Right ventricle myocardium superior (tissue), 1 donor: ENCODE measurements at regions not wholly inside any gene's neighbourhood (a gene's known extent, or its start where the extent isn't known, plus 50 kb on each side); places are given as distances from the start of the nearest gene placed in this dataset.

Experiments used
- ATAC-seq: fragments of 200-7000 bp; cut with Tn5 transposase; one replicate; pipeline ENCODE4 v1.9.1; 2020; ENCODE audit warnings: mild to moderate bottlenecking; ENCODE audit not compliant: poor library complexity
- DNase-seq: peaks from one replicate; pipeline ENCODE4 v3.0.0-alpha.2; 2020
- intact Hi-C: fragments of 100-400 bp; cut with DNase I; formaldehyde crosslinking; loops from one replicate; pipeline ENCODE4 v1.11.2; 2022
- donor health status: DM: no; HTN: yes; CAD: no; lungs with severe emphysema.

GRCh38 chr20:19960745-19961144, 56.4 kb upstream of the NAA20 start:
- intact Hi-C loops = no loop called here
- DNase-seq (no peak), ATAC-seq (no peak)

- intact Hi-C loops = no loop called here
- DNase-seq (no peak), ATAC-seq (no peak)
Observed at GRCh38 chr20:19961293-19961692, 55.9 kb upstream of the NAA20 start.

GRCh38 chr20:19962958-19963357, 54.2 kb upstream of the NAA20 start:
- intact Hi-C loops = no loop called here
- ATAC-seq = no peak
- no peak for DNase-seq

GRCh38 chr20:19964289-19965265, 52.6 kb upstream of the NAA20 start:
- DNase-seq (peak; percentile 48), ATAC-seq (peak; percentile 64)
- intact Hi-C loops = no loop called here

- no peak for DNase-seq
- no peak for ATAC-seq
- intact Hi-C loops = no loop called here
Observed at GRCh38 chr20:19966840-19967239, 50.3 kb upstream of the NAA20 start.
